Hindlimb muscle (tissue), 1 donor: ENCODE measurements at regions not wholly inside any gene's neighbourhood (a gene's known extent, or its start where the extent isn't known, plus 50 kb on each side); places are given as distances from the start of the nearest gene placed in this dataset.
"Not testable (repeated sequence)": the region's sequence is repeated elsewhere in the genome, so short reads cannot be mapped to it uniquely, and the experiment has no call there.

Experiments used
- DNase-seq: peaks from one replicate; pipeline ENCODE4 v3.0.0-alpha.2; 2013

DNA sequence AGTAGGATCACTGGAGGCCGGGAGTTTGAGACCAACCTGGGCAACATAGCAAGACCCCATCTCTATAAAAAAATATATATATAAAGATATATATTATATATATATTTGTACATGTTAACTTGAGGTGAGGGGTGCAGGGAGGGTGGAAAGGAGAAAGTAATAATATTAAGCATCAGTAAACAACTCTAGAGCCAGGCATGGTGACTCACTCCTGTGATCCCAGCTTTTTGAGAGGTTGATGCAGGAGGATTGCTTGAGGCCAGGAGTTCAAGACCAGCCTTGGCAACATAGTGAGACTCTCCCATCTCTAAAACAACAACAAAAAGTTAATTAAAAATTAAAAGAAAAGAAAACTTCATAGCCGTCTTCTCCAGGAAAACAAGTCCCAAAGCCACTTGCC, 61.7 kb upstream of the SMURF2 start:
- no peak for DNase-seq

DNA sequence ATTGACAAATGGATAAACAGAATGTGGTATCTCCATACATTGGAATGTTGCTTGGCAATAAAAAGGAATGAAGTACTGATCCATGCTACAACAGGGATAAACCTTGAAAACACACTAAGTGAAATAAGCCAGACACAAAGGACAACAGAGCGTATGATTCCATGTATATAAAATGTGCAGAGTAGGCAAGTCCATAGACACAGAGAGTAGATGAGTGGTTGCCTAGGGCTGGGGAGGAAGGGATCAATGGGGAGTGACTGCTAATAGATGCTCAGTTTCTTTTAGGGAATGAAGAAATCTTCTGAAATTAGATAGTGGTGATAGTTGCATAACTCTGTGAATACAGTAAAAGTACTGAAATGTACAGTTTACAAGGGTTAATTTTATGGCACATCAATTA, 59.4 kb upstream of the SMURF2 start:
- not testable (repeated sequence) for DNase-seq

DNA sequence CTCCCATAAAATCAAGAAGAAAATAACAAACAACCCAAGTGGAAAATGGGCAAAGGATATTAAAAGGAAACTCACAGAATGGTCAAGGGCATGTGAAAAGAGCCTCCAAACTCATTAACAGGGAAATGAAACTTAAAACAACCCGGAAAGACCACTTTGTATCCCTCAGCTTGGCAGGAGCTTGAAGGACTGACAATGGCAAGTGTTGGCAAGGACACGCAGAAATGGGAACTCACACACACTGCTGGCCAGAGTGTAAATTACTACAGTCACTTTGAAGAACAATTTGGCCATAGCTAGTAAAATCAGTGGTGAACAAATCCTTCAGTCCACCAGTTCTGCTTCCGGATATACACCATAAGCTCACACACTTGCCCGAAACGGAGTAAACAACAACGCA, 58.1 kb upstream of the SMURF2 start:
- DNase-seq: not testable (repeated sequence)

DNA sequence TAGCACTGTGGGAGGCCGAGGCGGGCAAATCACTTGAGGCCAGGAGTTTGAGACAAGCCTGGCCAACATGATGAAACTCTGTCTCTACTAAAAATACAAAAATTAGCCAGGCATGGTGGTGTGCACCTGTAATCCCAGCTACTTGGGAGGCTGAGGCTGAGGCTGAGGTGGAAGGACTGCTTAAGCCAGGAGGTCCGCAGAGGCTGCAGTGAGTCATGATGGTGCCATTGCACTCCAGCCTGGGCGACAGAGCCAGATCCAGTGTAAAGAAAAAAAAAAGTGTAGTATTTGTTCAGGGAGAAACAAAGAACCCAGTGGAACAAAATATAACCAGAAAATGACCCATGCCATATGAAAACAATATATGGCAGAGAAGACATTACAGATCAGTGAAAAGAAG, 57.4 kb upstream of the SMURF2 start:
- not testable (repeated sequence) for DNase-seq

DNA sequence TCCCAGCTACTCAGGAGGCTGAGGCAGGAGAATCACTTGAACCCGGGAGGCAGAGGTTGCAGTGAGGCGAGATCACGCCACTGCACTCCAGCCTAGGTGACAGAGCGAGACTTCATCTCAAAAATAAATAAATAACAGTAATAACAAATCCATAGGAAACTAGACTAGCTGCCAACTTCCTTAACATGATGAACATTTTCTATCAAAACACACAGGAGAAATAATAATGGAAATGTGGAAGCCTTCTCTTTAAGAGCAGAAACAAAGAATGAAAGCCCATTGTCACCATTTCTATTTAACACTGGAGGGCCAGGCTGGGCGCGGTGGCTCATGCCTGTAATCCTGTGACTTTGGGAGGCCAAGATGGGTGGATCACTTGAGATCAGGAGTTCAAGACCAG, 56.7 kb upstream of the SMURF2 start:
- not testable (repeated sequence) for DNase-seq

DNA sequence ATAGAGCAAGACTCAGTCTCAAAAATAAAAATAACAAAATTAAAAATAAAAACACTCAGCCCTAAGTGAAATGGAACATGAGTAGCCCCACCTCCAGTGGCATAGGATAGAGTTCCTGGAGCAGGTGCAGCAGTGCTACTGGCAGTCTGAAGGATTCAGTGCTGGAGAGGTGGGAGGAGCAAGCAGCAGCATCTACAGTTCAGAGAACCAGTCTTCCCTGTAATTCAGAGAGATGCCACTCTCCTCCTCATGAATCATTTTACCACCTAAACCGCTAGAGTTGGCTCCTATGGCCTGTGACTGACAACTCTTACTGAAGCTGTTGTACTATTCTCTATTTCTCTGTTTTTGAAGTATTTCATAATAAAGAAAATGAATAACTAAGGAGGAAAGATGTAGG, 56.0 kb upstream of the SMURF2 start:
- no peak for DNase-seq

DNA sequence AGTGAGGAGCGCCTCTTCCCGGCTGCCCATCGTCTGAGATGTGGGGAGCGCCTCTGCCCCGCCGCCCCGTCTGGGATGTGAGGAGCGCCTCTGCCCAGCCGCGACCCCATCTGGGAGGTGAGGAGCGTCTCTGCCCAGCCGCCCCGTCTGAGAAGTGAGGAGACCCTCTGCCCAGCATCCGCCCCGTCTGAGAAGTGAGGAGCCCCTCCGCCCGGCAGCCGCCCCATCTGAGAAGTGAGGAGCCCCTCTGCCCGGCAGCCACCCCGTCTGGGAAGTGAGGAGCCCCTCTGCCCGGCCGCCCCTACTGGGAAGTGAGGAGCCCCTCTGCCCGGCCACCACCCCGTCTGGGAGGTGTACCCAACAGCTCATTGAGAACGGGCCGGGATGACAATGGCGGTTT, 54.4 kb upstream of the SMURF2 start:
- DNase-seq: not testable (repeated sequence)

DNA sequence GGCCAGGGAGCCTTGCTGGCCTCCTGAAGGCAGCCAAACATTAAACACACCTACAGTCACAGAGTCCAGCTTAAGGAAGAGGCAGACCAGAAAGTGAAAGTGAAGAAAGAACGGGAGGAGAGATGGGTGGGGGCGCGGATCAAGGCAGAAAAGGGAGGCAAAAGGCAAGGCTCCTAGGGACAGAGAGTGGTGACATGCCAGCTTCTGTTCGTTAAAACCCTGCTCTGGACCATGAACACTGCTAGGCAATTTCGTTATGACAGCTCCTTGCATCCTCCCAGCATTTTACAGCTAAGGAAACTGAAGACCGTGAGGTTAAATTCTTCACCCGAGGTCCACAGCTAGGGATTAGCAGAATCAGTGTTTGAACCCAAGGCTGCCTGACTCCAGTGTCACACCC, 51.7 kb upstream of the SMURF2 start:
- DNase-seq: not testable (repeated sequence)

DNA sequence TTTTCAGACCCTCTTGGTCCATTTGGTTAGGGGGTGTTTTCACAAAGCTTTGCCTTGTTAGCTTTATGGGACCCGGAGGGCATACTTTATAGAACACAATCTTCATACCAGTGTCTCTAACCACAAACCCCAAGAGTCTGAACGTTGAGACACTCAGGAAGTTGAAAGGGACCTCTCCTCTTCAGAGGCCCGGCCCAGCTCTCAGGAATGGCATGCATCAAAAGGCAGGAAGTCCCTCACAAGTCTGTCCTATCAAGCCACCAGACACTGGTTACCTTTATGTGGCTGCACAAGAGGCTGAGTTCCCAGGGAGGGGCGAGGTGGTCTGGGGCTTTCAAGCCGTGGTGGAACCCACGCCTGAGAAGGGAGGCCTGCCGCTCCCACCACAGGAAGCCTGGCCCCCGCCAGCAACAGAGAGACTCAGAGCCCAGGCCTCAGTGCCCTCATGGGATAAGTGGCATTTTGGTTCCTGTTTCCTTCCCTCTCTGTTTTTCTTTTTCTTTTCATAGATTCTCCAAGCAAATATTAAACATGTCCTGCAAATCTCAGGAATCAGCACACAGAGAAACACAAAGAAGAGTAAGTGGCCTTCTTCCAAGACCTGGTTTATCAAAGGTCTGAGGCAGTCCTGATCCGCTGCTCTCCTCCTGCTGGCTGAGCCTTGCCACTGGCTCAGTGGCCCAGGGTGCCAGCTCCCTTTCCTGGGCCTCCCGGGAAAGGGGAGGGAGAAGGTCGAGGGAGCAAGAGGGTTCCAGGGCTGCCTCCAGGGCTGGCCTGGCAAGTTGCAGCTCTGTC, 50.6 kb upstream of the SMURF2 start:
- not testable (repeated sequence) for DNase-seq
